IMR-90 (cell line): ENCODE measurements at regions not wholly inside any gene's neighbourhood (a gene's known extent, or its start where the extent isn't known, plus 50 kb on each side); places are given as distances from the start of the nearest gene placed in this dataset.

Source experiments
- ATAC-seq: fragments of 200-7000 bp; cut with Tn5 transposase; 2 replicates; pipeline ENCODE4 v1.9.1; 2020; ENCODE audit warnings: low read depth, mild to moderate bottlenecking, moderate library complexity
- BruUV-seq: library from RNA; stranded (reverse); fragments of 400-500 nt; replicated peaks from 2 replicates; lab custom pipeline; 2021; lab: Mats Ljungman, UMichigan
- CTCF ChIA-PET: fragments of 300-600 bp; formaldehyde crosslinking; extraction: SDS; loops from one replicate; lab custom pipeline; 2021; ENCODE audit warnings: antibody characterized with exemption; lab: Yijun Ruan, JAX
- POLR2A ChIA-PET: fragments of 300-600 bp; sonication (Branson Sonifier 250); formaldehyde crosslinking; loops from one replicate; lab custom pipeline; 2022; ENCODE audit warnings: antibody characterized with exemption; ENCODE audit not compliant: unreplicated experiment; lab: Charles Lee
- DNase-seq: peaks from one replicate; pipeline ENCODE4 v3.0.0; 2013
- H2AFZ ChIP-seq: replicated peaks from 2 replicates; pipeline ENCODE3; 2013; ENCODE audit warnings: low read length, mild to moderate bottlenecking; ENCODE audit not compliant: poor library complexity
- H2AK5ac ChIP-seq: 2 replicates; pipeline ENCODE4 v1.6.1; 2013; ENCODE audit warnings: low read depth, low read length, inconsistent platforms
- H2AK9ac ChIP-seq: replicated peaks from 2 replicates; pipeline ENCODE3; 2013; ENCODE audit warnings: mild to moderate bottlenecking, low read depth, low read length, moderate library complexity; ENCODE audit not compliant: poor library complexity
- H2BK120ac ChIP-seq: 2 replicates; pipeline ENCODE4 v1.6.1; 2013; ENCODE audit warnings: low read depth, low read length, inconsistent platforms
- H2BK15ac ChIP-seq: 3 replicates; pipeline ENCODE4 v1.6.1; 2013; ENCODE audit warnings: low read depth, low read length, inconsistent platforms
- H2BK20ac ChIP-seq: 2 replicates; pipeline ENCODE4 v1.6.1; 2013; ENCODE audit warnings: low read depth, mild to moderate bottlenecking, inconsistent platforms, low read length, moderate library complexity
- H2BK5ac ChIP-seq: 2 replicates; pipeline ENCODE4 v1.6.1; 2013; ENCODE audit warnings: mild to moderate bottlenecking, low read depth, low read length, inconsistent platforms; ENCODE audit not compliant: poor library complexity, severe bottlenecking
- H3K14ac ChIP-seq: replicated peaks from 2 replicates; pipeline ENCODE4 v1.6.1; 2013; ENCODE audit warnings: low read depth, low read length, inconsistent platforms
- H3K18ac ChIP-seq: 2 replicates; pipeline ENCODE4 v1.6.1; 2013; ENCODE audit warnings: low read depth, low read length, control low read depth
- H3K23ac ChIP-seq: 2 replicates; pipeline ENCODE4 v1.6.1; 2013; ENCODE audit warnings: low read depth, low read length, inconsistent platforms
- H3K27ac ChIP-seq: 2 replicates; pipeline ENCODE4 v1.5.1; 2013; ENCODE audit warnings: mild to moderate bottlenecking, control low read depth, low read length; ENCODE audit not compliant: insufficient read depth
- H3K27me3 ChIP-seq: 2 replicates; pipeline ENCODE4 v1.6.1; 2013; ENCODE audit warnings: low read length; ENCODE audit not compliant: control insufficient read depth, insufficient read depth
- H3K36me3 ChIP-seq: 2 replicates; pipeline ENCODE4 v1.6.1; 2013; ENCODE audit warnings: low read length, mixed read lengths; ENCODE audit not compliant: control insufficient read depth, insufficient read depth
- H3K4ac ChIP-seq: 2 replicates; pipeline ENCODE4 v1.6.1; 2013; ENCODE audit warnings: low read depth, low read length, inconsistent platforms
- H3K4me1 ChIP-seq: 2 replicates; pipeline ENCODE4 v1.6.1; 2013; ENCODE audit warnings: low read length, mixed read lengths; ENCODE audit not compliant: control insufficient read depth, insufficient read depth
- H3K4me2 ChIP-seq: 2 replicates; pipeline ENCODE4 v1.6.1; 2013; ENCODE audit warnings: low read depth, mild to moderate bottlenecking, control low read depth, low read length, moderate library complexity
- H3K4me3 ChIP-seq: 2 replicates; pipeline ENCODE4 v1.5.1; 2013; ENCODE audit warnings: low read depth, mild to moderate bottlenecking, control low read depth, low read length, moderate library complexity; ENCODE audit not compliant: insufficient read depth
- H3K56ac ChIP-seq: 2 replicates; pipeline ENCODE4 v1.6.1; 2013; ENCODE audit warnings: low read length, inconsistent platforms; ENCODE audit not compliant: insufficient read depth; ENCODE audit errors: extremely low read depth
- H3K79me1 ChIP-seq, 2 experiments: 2 replicates each; pipeline ENCODE4 v1.6.1; 2013; ENCODE audit warnings: low read length in 2 of 2, inconsistent platforms in 1 of 2, low read depth in 1 of 2
- H3K9ac ChIP-seq: 2 replicates; pipeline ENCODE4 v1.6.1; 2013; ENCODE audit warnings: low read depth, low read length, control low read depth
- H3K9me1 ChIP-seq: 2 replicates; pipeline ENCODE4 v1.6.1; 2013; ENCODE audit warnings: low read length, inconsistent platforms; ENCODE audit not compliant: insufficient read depth
- H3K9me3 ChIP-seq: 2 replicates; pipeline ENCODE4 v1.6.1; 2013; ENCODE audit warnings: low read length; ENCODE audit not compliant: control insufficient read depth, insufficient read depth
- H4K20me1 ChIP-seq: 2 replicates; pipeline ENCODE4 v1.6.1; 2013; ENCODE audit warnings: low read length, inconsistent platforms; ENCODE audit not compliant: insufficient read depth
- H4K5ac ChIP-seq: 2 replicates; pipeline ENCODE4 v1.6.1; 2013; ENCODE audit warnings: mild to moderate bottlenecking, low read depth, low read length, control low read depth
- H4K8ac ChIP-seq, 2 experiments: 2 replicates each; pipeline ENCODE4 v1.6.1; 2013; ENCODE audit warnings: low read depth in 2 of 2, low read length in 2 of 2, control low read depth in 1 of 2, inconsistent platforms in 1 of 2
- H4K91ac ChIP-seq: 2 replicates; pipeline ENCODE4 v1.6.1; 2013; ENCODE audit warnings: low read depth, low read length, inconsistent platforms; ENCODE audit not compliant: insufficient read depth
- BHLHE40 ChIP-seq: fragments of 150-350 bp; IDR thresholded peaks from 2 replicates; pipeline ENCODE4 v1.6.1; 2016; ENCODE audit warnings: mild to moderate bottlenecking, low read depth, low read length
- CHD1 ChIP-seq: IDR thresholded peaks from 2 replicates; pipeline ENCODE4 v1.6.1; 2012; ENCODE audit warnings: low read depth, low read length, improper control_type of control experiment
- MAZ ChIP-seq: IDR thresholded peaks from 2 replicates; pipeline ENCODE4 v1.6.1; 2012; ENCODE audit warnings: low read depth, mild to moderate bottlenecking, low read length, improper control_type of control experiment, moderate library complexity, borderline replicate concordance
- POLR2A ChIP-seq: IDR thresholded peaks from 2 replicates; pipeline ENCODE4 v1.6.1; 2012; ENCODE audit warnings: mild to moderate bottlenecking, low read depth, low read length
- RAD21 ChIP-seq: IDR thresholded peaks from 2 replicates; pipeline ENCODE4 v1.6.1; 2012; ENCODE audit warnings: low read length, improper control_type of control experiment
- RFX5 ChIP-seq: IDR thresholded peaks from 2 replicates; pipeline ENCODE4 v1.8.0; 2012; ENCODE audit warnings: low read depth, mild to moderate bottlenecking, low read length, moderate library complexity
- SMC3 ChIP-seq: fragments of 150-350 bp; IDR thresholded peaks from 2 replicates; pipeline ENCODE4 v1.6.1; 2016; ENCODE audit warnings: low read depth, mild to moderate bottlenecking, antibody characterized with exemption, low read length, moderate library complexity
- WGBS, 2 experiments: methylation state at CpG; one replicate each; pipeline versions ENCODE4 v1.1.5 to v1.1.7; 2013; ENCODE audit warnings: missing lambda C conversion rate in 2 of 2; ENCODE audit not compliant: insufficient read length in 1 of 2; ENCODE audit errors: extremely low coverage in 2 of 2; 5-methylcytosine and 5-hydroxymethylcytosine counted together
- dilution Hi-C: fragments of 300-500 bp; cut with HindIII; formaldehyde crosslinking; loops from one replicate; pipeline ENCODE4 v1.14.3; 2018; ENCODE audit warnings: low sequenced_read_pairs; ENCODE audit not compliant: unreplicated experiment
- in situ Hi-C: fragments of 300-500 bp; cut with MboI; formaldehyde crosslinking; loops from 3 replicates; pipeline ENCODE4 v1.14.3; 2019; ENCODE audit warnings: low sequenced_read_pairs, inconsistent platforms, mixed read lengths
- intact Hi-C: fragments of 100-400 bp; cut with micrococcal nuclease; formaldehyde crosslinking; loops from 2 replicates; pipeline ENCODE4 v1.10.0; 2022
- TF ChIP-seq, protein P1 (sequence below): conservative IDR thresholded peaks from 2 replicates; pipeline ENCODE4 v1.5.1; 2012; ENCODE audit warnings: mild to moderate bottlenecking, low read depth, low read length, improper control_type of control experiment
- TF ChIP-seq, protein P2 (sequence below): fragments of 150-350 bp; IDR thresholded peaks from 2 replicates; pipeline ENCODE4 v1.6.1; 2017; ENCODE audit warnings: mild to moderate bottlenecking, antibody characterized with exemption, low read length, low read depth

DNA sequence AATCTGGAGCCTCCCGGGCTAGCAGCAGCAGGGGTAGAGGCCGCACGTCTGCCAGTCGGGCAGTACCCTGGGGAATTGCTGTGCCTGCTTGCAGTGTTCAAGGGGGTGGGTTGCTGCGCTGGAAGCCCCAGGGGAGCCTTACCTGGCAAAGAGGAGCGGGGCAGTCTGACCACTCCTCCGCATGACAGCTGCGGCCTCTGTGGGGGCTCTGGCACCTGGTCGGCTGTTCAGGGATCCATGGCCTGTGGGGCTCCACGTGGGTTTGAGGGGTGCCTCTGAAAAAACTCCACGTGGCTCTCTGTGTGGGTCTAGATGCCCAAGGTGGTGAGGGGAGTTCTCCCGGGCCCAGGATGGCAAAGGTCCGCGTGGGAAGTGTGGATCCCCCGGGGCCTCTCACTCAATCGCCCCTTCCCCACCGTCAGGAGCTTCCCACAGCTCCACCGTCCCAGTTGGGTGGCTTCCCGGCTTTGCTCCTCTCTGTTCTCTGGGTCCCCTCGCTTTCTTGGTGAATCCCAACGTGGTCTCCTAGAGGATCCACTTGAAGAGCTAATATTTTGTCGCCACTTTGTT is 184.5 kb downstream of the EFHB start:
- Histone ChIP-seq H3K56ac (no peak overlapping the region), H2BK15ac (no peak overlapping the region), H3K9ac (no peak overlapping the region), H2BK20ac (no peak overlapping the region), H3K23ac (no peak overlapping the region), H2AK9ac (no peak overlapping the region), H3K14ac (no peak overlapping the region), H3K4me1 (no peaks in the 10 kb centered on the region), H2BK120ac (no peak overlapping the region), H4K5ac (no peak overlapping the region), H3K18ac (no peak overlapping the region), H2AK5ac (no peak overlapping the region), H3K4me3 (no peak overlapping the region), H3K79me1 (no peaks in the 10 kb centered on the region), H3K4me2 (no peak overlapping the region), H3K4ac (no peak overlapping the region), H3K36me3 (no peaks in the 10 kb centered on the region), H4K20me1 (no peaks in the 10 kb centered on the region), H4K8ac (no peak overlapping the region), H3K9me1 (no peaks in the 10 kb centered on the region), H3K27me3 (no peaks in the 10 kb centered on the region), H3K9me3 (peaks cover 7% of the 10 kb centered on the region; the same call in 1 of the 2 replicates), H3K27ac (no peak overlapping the region), H2BK5ac (no peak overlapping the region), H2AFZ (no peak overlapping the region), H4K91ac (no peak overlapping the region)
- no TSS peak for BruUV-seq
- no peak for DNase-seq
- TF ChIP-seq CHD1 (no peak), SMC3 (no peak), MAZ (no peak), RFX5 (no peak), BHLHE40 (no peak), POLR2A (no peak), RAD21 (no peak)
- TF ChIP-seq, protein P1, sequence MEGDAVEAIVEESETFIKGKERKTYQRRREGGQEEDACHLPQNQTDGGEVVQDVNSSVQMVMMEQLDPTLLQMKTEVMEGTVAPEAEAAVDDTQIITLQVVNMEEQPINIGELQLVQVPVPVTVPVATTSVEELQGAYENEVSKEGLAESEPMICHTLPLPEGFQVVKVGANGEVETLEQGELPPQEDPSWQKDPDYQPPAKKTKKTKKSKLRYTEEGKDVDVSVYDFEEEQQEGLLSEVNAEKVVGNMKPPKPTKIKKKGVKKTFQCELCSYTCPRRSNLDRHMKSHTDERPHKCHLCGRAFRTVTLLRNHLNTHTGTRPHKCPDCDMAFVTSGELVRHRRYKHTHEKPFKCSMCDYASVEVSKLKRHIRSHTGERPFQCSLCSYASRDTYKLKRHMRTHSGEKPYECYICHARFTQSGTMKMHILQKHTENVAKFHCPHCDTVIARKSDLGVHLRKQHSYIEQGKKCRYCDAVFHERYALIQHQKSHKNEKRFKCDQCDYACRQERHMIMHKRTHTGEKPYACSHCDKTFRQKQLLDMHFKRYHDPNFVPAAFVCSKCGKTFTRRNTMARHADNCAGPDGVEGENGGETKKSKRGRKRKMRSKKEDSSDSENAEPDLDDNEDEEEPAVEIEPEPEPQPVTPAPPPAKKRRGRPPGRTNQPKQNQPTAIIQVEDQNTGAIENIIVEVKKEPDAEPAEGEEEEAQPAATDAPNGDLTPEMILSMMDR, result no peak
- TF ChIP-seq, protein P2, sequence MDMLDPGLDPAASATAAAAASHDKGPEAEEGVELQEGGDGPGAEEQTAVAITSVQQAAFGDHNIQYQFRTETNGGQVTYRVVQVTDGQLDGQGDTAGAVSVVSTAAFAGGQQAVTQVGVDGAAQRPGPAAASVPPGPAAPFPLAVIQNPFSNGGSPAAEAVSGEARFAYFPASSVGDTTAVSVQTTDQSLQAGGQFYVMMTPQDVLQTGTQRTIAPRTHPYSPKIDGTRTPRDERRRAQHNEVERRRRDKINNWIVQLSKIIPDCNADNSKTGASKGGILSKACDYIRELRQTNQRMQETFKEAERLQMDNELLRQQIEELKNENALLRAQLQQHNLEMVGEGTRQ, result no peak
- no peak for ATAC-seq
- WGBS, 2 experiments, result 81% methylated on average over 11 of the region's 22 CpGs; no CpG with 5 or more reads in 1 of the 2 experiments
- in situ Hi-C loops (no loop called here), dilution Hi-C loops (no loop called here), intact Hi-C loops (no loop called here)
- ChIA-PET POLR2A (no interaction called here), CTCF (interaction anchor here (0.6 kb wide), 1 partner anchor 14 kb away, joined by 4 read pairs; no protein-coding TSS in a partner anchor)
